ENCODE measurements at regions not wholly inside any gene's neighbourhood (a gene's known extent, or its start where the extent isn't known, plus 50 kb on each side); places are given as distances from the start of the nearest gene placed in this dataset.

- TF ChIP-seq POLR2A (IDR thresholded peaks at IDR 0.05; ENCODE audit: low read length) = no peak
- TF ChIP-seq GATA1 (IDR thresholded peaks at IDR 0.05; ENCODE audit: low read depth, low read length) = no peak
Measured at GRCh38 chr4:30294295-30294694, 425.9 kb upstream of the PCDH7 start.
